Retinal pigment epithelial cell (primary cell): ENCODE measurements at regions not wholly inside any gene's neighbourhood (a gene's known extent, or its start where the extent isn't known, plus 50 kb on each side); places are given as distances from the start of the nearest gene placed in this dataset.

ENCODE experiments used
- DNase-seq: peaks from one replicate; pipeline ENCODE4 v3.0.0-alpha.2; 2010; ENCODE audit warnings: low read depth
- H3K4me3 ChIP-seq: 2 replicates; pipeline ENCODE4 v1.5.1; 2011; ENCODE audit warnings: mild to moderate bottlenecking, low read length, control low read depth, moderate library complexity
- TF ChIP-seq, protein P1 (sequence below): conservative IDR thresholded peaks from 2 replicates; pipeline ENCODE4 v1.5.1; 2011; ENCODE audit warnings: low read depth, low read length, control low read depth, inconsistent platforms

- TF ChIP-seq, protein P1, sequence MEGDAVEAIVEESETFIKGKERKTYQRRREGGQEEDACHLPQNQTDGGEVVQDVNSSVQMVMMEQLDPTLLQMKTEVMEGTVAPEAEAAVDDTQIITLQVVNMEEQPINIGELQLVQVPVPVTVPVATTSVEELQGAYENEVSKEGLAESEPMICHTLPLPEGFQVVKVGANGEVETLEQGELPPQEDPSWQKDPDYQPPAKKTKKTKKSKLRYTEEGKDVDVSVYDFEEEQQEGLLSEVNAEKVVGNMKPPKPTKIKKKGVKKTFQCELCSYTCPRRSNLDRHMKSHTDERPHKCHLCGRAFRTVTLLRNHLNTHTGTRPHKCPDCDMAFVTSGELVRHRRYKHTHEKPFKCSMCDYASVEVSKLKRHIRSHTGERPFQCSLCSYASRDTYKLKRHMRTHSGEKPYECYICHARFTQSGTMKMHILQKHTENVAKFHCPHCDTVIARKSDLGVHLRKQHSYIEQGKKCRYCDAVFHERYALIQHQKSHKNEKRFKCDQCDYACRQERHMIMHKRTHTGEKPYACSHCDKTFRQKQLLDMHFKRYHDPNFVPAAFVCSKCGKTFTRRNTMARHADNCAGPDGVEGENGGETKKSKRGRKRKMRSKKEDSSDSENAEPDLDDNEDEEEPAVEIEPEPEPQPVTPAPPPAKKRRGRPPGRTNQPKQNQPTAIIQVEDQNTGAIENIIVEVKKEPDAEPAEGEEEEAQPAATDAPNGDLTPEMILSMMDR, result no peak
- H3K4me3 ChIP-seq, result no peak overlapping the region
- no peak for DNase-seq
Measured at GRCh38 chr14:61627612-61628011, 67.7 kb upstream of the HIF1A start.

DNA sequence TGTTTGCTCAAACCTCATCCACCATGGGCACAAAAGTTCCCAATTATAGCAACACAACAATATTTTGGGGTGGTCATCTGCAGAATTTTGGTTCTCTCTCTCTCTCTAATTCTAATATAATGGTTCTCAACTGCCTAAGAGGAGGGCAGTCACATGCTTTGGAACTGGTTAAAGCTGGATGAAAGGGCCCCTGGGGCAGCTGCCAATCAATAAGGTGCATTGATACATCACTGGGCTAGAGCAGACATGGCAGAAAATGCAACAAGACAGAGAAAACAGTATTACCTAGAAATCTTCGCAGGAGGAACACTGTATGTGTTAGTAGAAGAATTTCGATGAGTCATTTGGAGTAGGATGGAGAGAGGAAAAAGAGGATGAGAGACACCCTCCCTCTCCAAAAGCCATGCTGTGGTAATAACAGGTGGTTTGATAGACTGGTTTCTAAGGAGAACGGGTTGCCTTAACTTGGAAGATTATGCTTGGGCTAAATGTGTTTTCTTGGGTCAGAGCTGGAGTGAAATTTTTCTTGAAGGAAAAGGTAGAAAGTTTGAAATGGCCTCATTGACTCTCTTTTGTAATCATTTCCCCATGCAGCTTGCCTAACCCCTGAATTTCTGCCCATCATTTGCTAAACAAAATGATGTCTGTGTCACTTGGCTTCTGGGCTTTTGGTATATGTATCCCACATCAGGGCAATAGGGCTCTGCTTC, 67.1 kb upstream of the HIF1A start:
- no peak overlapping the region for H3K4me3 ChIP-seq
- no peak for DNase-seq

GRCh38 chr14:61630399-61631044, 64.8 kb upstream of the HIF1A start:
- TF ChIP-seq, protein P1, result no peak
- no peak for DNase-seq
- no peak overlapping the region for H3K4me3 ChIP-seq

More for the DNA sequence above, 67.1 kb upstream of the HIF1A start:
- TF ChIP-seq, protein P1, result no peak

DNA sequence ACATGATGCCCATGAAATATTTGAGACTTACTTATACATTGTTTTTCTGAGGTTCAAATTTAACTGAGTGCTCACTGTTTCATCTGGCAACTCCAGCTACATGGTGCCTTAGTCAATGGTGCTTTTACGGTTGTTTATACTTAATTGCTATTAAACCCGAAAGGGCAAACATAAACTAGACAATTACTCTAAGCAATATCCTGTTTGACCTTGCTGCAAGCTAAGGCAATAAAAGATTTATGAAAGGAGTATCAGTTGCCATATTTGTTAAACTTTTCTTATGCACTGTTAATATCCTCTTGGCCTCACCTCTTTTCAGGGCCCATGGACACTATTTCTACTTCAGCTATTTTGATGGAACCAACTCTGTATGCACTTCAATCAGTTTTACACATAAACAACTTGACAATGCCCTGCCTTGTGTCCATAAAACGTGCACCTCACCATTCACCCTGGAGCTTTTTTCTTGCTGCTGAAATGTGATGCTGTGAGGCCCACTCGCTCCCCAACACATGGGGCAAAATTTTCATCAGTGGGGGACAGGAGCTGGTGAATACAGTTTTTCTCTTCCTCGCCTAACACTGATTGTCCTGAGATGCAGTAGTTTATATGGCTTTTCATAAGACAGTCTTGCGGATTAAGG, 64.1 kb upstream of the HIF1A start:
- no peak overlapping the region for H3K4me3 ChIP-seq
- no peak for DNase-seq
- TF ChIP-seq, protein P1, result no peak

- H3K4me3 ChIP-seq, result no peak overlapping the region
- TF ChIP-seq, protein P1, result no peak
- no peak for DNase-seq
Measured at GRCh38 chr14:61632401-61632800, 62.9 kb upstream of the HIF1A start.

GRCh38 chr14:61632807-61633206, 62.5 kb upstream of the HIF1A start:
- no peak for DNase-seq
- H3K4me3 ChIP-seq, result no peak overlapping the region
- TF ChIP-seq, protein P1, result no peak
